ENCODE measurements at regions not wholly inside any gene's neighbourhood (a gene's known extent, or its start where the extent isn't known, plus 50 kb on each side); places are given as distances from the start of the nearest gene placed in this dataset.
"Not testable (repeated sequence)": the region's sequence is repeated elsewhere in the genome, so short reads cannot be mapped to it uniquely, and the experiment has no call there.

- not testable (repeated sequence) for H2AFZ ChIP-seq (ENCODE audit: low read depth, low read length); H2BK5ac ChIP-seq (ENCODE audit: low read depth, low read length, poor library complexity, severe bottlenecking); H3K27ac ChIP-seq (ENCODE audit: low read length, poor library complexity, severe bottlenecking); H3K9ac ChIP-seq (ENCODE audit: low read length); H3K23ac ChIP-seq (ENCODE audit: low read length in 2 of 2); H3K4me2 ChIP-seq (ENCODE audit: low read length, poor library complexity, severe bottlenecking); H2BK120ac ChIP-seq (ENCODE audit: low read depth, low read length); H2AK5ac ChIP-seq (ENCODE audit: low read length, severe bottlenecking); H3K9me3 ChIP-seq (ENCODE audit: control insufficient read depth, low read length); H3K4me3 ChIP-seq (ENCODE audit: insufficient read depth in 1 of 2, low read depth in 1 of 2, low read length in 2 of 2); H3K27me3 ChIP-seq (ENCODE audit: control insufficient read depth in 1 of 2, insufficient read depth in 1 of 2, low read length in 2 of 2); DNase-seq
- 88% methylated on average over 6 of the region's 6 CpGs for WGBS
- Histone ChIP-seq H3K79me1 (replicated peaks; ENCODE audit: low read length, poor library complexity, severe bottlenecking) (peaks cover 11% of the 10 kb centered on the region), H3K18ac (ENCODE audit: low read depth in 1 of 2, low read length in 2 of 2) (peak overlapping the region; percentile 37 to 67), H3K4ac (ENCODE audit: low read depth in 1 of 2, low read length in 2 of 2) (peak overlapping the region in 1 of 2 experiments; percentile 82), H2BK15ac (ENCODE audit: low read depth, poor library complexity, severe bottlenecking) (peak overlapping the region; percentile 26), H2BK12ac (ENCODE audit: low read length in 2 of 2) (peak overlapping the region; percentile 12 to 49), H3K4me1 (ENCODE audit: control insufficient read depth, insufficient read depth, low read depth, low read length) (peaks cover 22% of the 10 kb centered on the region), H3K36me3 (ENCODE audit: control insufficient read depth in 1 of 2, insufficient read depth in 2 of 2, low read depth in 1 of 2, low read length in 2 of 2) (peaks cover 31 to 43% of the 10 kb centered on the region in 2 experiments), H3K14ac (ENCODE audit: low read length in 2 of 2) (peak overlapping the region in 1 of 2 experiments; percentile 9), H4K8ac (ENCODE audit: low read length) (peak overlapping the region; percentile 12), H4K91ac (ENCODE audit: low read length) (peak overlapping the region; percentile 98)
These were observed 233.0 kb upstream of the FRG2C start for GRCh38 chr3:75431120-75431519.

GRCh38 chr3:75432466-75432865 lies 231.7 kb upstream of the FRG2C start:
- peaks cover 19 to 34% of the 10 kb centered on the region in 2 experiments for H3K36me3 ChIP-seq (ENCODE audit: control insufficient read depth in 1 of 2, insufficient read depth in 2 of 2, low read depth in 1 of 2, low read length in 2 of 2)
- H3K18ac ChIP-seq (ENCODE audit: low read depth in 1 of 2, low read length in 2 of 2) = peak overlapping the region in 1 of 2 experiments; percentile 11
- H2AK5ac ChIP-seq (ENCODE audit: low read length, severe bottlenecking); H3K4me2 ChIP-seq (ENCODE audit: low read length, poor library complexity, severe bottlenecking); H4K8ac ChIP-seq (ENCODE audit: low read length); H2BK5ac ChIP-seq (ENCODE audit: low read depth, low read length, poor library complexity, severe bottlenecking); H3K9me3 ChIP-seq (ENCODE audit: control insufficient read depth, low read length); H2AFZ ChIP-seq (ENCODE audit: low read depth, low read length); H3K23ac ChIP-seq (ENCODE audit: low read length in 2 of 2); H2BK15ac ChIP-seq (ENCODE audit: low read depth, poor library complexity, severe bottlenecking); H3K14ac ChIP-seq (ENCODE audit: low read length in 2 of 2); H3K4me3 ChIP-seq (ENCODE audit: insufficient read depth in 1 of 2, low read depth in 1 of 2, low read length in 2 of 2); H2BK12ac ChIP-seq (ENCODE audit: low read length in 2 of 2); H3K4ac ChIP-seq (ENCODE audit: low read depth in 1 of 2, low read length in 2 of 2); H3K79me1 ChIP-seq (replicated peaks; ENCODE audit: low read length, poor library complexity, severe bottlenecking); H3K27me3 ChIP-seq (ENCODE audit: control insufficient read depth in 1 of 2, insufficient read depth in 1 of 2, low read length in 2 of 2); H2BK120ac ChIP-seq (ENCODE audit: low read depth, low read length); DNase-seq; H4K91ac ChIP-seq (ENCODE audit: low read length): not testable (repeated sequence)
- H3K27ac ChIP-seq (ENCODE audit: low read length, poor library complexity, severe bottlenecking) = peak overlapping the region; percentile 16
- H3K9ac ChIP-seq (ENCODE audit: low read length) = peak overlapping the region; percentile 38
- 69% methylated on average over 3 of the region's 5 CpGs for WGBS
- peaks cover 22% of the 10 kb centered on the region for H3K4me1 ChIP-seq (ENCODE audit: control insufficient read depth, insufficient read depth, low read depth, low read length)

- H3K79me1 ChIP-seq (replicated peaks; ENCODE audit: low read length, poor library complexity, severe bottlenecking); H3K23ac ChIP-seq (ENCODE audit: low read length in 2 of 2); H4K8ac ChIP-seq (ENCODE audit: low read length); H2AK5ac ChIP-seq (ENCODE audit: low read length, severe bottlenecking); H2BK5ac ChIP-seq (ENCODE audit: low read depth, low read length, poor library complexity, severe bottlenecking); H2AFZ ChIP-seq (ENCODE audit: low read depth, low read length); H3K4ac ChIP-seq (ENCODE audit: low read depth in 1 of 2, low read length in 2 of 2); H2BK120ac ChIP-seq (ENCODE audit: low read depth, low read length); H3K4me3 ChIP-seq (ENCODE audit: insufficient read depth in 1 of 2, low read depth in 1 of 2, low read length in 2 of 2); H3K9me3 ChIP-seq (ENCODE audit: control insufficient read depth, low read length); H3K27me3 ChIP-seq (ENCODE audit: control insufficient read depth in 1 of 2, insufficient read depth in 1 of 2, low read length in 2 of 2); H3K14ac ChIP-seq (ENCODE audit: low read length in 2 of 2); H2BK15ac ChIP-seq (ENCODE audit: low read depth, poor library complexity, severe bottlenecking): not testable (repeated sequence)
- Histone ChIP-seq H3K27ac (ENCODE audit: low read length, poor library complexity, severe bottlenecking) (peak overlapping the region; percentile 66), H2BK12ac (ENCODE audit: low read length in 2 of 2) (peak overlapping the region in 1 of 2 experiments; percentile 86), H3K4me2 (ENCODE audit: low read length, poor library complexity, severe bottlenecking) (peak overlapping the region; percentile 54), H3K36me3 (ENCODE audit: control insufficient read depth in 1 of 2, insufficient read depth in 2 of 2, low read depth in 1 of 2, low read length in 2 of 2) (peaks cover 15 to 29% of the 10 kb centered on the region in 2 experiments), H3K9ac (ENCODE audit: low read length) (peak overlapping the region; percentile 95), H4K91ac (ENCODE audit: low read length) (peak overlapping the region; percentile 90), H3K18ac (ENCODE audit: low read depth in 1 of 2, low read length in 2 of 2) (peak overlapping the region; percentile 37 to 93), H3K4me1 (ENCODE audit: control insufficient read depth, insufficient read depth, low read depth, low read length) (peaks cover 18% of the 10 kb centered on the region)
- DNase-seq = peak; percentile 99
- 0% methylated on average over 5 of the region's 8 CpGs for WGBS
These were observed 231.2 kb upstream of the FRG2C start for GRCh38 chr3:75432885-75433284.

GRCh38 chr3:75433295-75433694 lies 230.8 kb upstream of the FRG2C start:
- Histone ChIP-seq H3K9ac (ENCODE audit: low read length) (peak overlapping the region; percentile 95), H3K27ac (ENCODE audit: low read length, poor library complexity, severe bottlenecking) (peak overlapping the region; percentile 66), H3K4me3 (ENCODE audit: insufficient read depth in 1 of 2, low read depth in 1 of 2, low read length in 2 of 2) (peak overlapping the region in 1 of 2 experiments; percentile 83), H3K4ac (ENCODE audit: low read depth in 1 of 2, low read length in 2 of 2) (peak overlapping the region in 1 of 2 experiments; percentile 88), H4K91ac (ENCODE audit: low read length) (peak overlapping the region; percentile 90), H3K18ac (ENCODE audit: low read depth in 1 of 2, low read length in 2 of 2) (peak overlapping the region; percentile 37 to 93), H2BK12ac (ENCODE audit: low read length in 2 of 2) (peak overlapping the region in 1 of 2 experiments; percentile 86), H4K8ac (ENCODE audit: low read length) (peak overlapping the region; percentile 70), H3K36me3 (ENCODE audit: control insufficient read depth in 1 of 2, insufficient read depth in 2 of 2, low read depth in 1 of 2, low read length in 2 of 2) (peaks cover 14 to 25% of the 10 kb centered on the region in 2 experiments), H3K4me1 (ENCODE audit: control insufficient read depth, insufficient read depth, low read depth, low read length) (peaks cover 17% of the 10 kb centered on the region)
- 23% methylated on average over 3 of the region's 3 CpGs for WGBS
- not testable (repeated sequence) for H2AFZ ChIP-seq (ENCODE audit: low read depth, low read length); H3K79me1 ChIP-seq (replicated peaks; ENCODE audit: low read length, poor library complexity, severe bottlenecking); H3K14ac ChIP-seq (ENCODE audit: low read length in 2 of 2); H3K27me3 ChIP-seq (ENCODE audit: control insufficient read depth in 1 of 2, insufficient read depth in 1 of 2, low read length in 2 of 2); H3K23ac ChIP-seq (ENCODE audit: low read length in 2 of 2); H2BK15ac ChIP-seq (ENCODE audit: low read depth, poor library complexity, severe bottlenecking); H2BK120ac ChIP-seq (ENCODE audit: low read depth, low read length); H3K4me2 ChIP-seq (ENCODE audit: low read length, poor library complexity, severe bottlenecking); H2BK5ac ChIP-seq (ENCODE audit: low read depth, low read length, poor library complexity, severe bottlenecking); DNase-seq; H3K9me3 ChIP-seq (ENCODE audit: control insufficient read depth, low read length); H2AK5ac ChIP-seq (ENCODE audit: low read length, severe bottlenecking)

All from mesenchymal stem cell (in vitro differentiated cells and primary cell).